ENCODE measurements at regions not wholly inside any gene's neighbourhood (a gene's known extent, or its start where the extent isn't known, plus 50 kb on each side); places are given as distances from the start of the nearest gene placed in this dataset.

GRCh38 chr4:177964693-177965168 is 522.5 kb upstream of the AGA start:
- TF ChIP-seq, protein P1, sequence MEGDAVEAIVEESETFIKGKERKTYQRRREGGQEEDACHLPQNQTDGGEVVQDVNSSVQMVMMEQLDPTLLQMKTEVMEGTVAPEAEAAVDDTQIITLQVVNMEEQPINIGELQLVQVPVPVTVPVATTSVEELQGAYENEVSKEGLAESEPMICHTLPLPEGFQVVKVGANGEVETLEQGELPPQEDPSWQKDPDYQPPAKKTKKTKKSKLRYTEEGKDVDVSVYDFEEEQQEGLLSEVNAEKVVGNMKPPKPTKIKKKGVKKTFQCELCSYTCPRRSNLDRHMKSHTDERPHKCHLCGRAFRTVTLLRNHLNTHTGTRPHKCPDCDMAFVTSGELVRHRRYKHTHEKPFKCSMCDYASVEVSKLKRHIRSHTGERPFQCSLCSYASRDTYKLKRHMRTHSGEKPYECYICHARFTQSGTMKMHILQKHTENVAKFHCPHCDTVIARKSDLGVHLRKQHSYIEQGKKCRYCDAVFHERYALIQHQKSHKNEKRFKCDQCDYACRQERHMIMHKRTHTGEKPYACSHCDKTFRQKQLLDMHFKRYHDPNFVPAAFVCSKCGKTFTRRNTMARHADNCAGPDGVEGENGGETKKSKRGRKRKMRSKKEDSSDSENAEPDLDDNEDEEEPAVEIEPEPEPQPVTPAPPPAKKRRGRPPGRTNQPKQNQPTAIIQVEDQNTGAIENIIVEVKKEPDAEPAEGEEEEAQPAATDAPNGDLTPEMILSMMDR (IDR thresholded peaks at IDR 0.05) = no peak
- TF ChIP-seq POLR2A (IDR thresholded peaks at IDR 0.05) = no peak

Measured in heart left ventricle (tissue), 13 donors.